Calu3 (cell line): ENCODE measurements at regions not wholly inside any gene's neighbourhood (a gene's known extent, or its start where the extent isn't known, plus 50 kb on each side); places are given as distances from the start of the nearest gene placed in this dataset.

ENCODE experiments used
- BruUV-seq: library from RNA; stranded (reverse); fragments of 400-500 nt; replicated peaks from 2 replicates; lab custom pipeline; 2021; lab: Mats Ljungman, UMichigan
- CTCF ChIA-PET: fragments of 300-600 bp; sonication (Branson Sonifier 250); formaldehyde crosslinking; loops from one replicate; lab custom pipeline; 2022; ENCODE audit warnings: antibody characterized with exemption; lab: Charles Lee
- DNase-seq: peaks from one replicate; pipeline ENCODE4 v3.0.0; 2022
- H3K27ac Mint-ChIP-seq: one replicate; pipeline ENCODE4 v1.8.0; 2022; ENCODE audit warnings: mixed read lengths; ENCODE audit not compliant: unreplicated experiment
- H3K27me3 Mint-ChIP-seq: one replicate; pipeline ENCODE4 v1.8.0; 2022; ENCODE audit warnings: mixed read lengths; ENCODE audit not compliant: unreplicated experiment
- H3K36me3 Mint-ChIP-seq: one replicate; pipeline ENCODE4 v1.8.0; 2022; ENCODE audit warnings: mild to moderate bottlenecking, moderate library complexity, mixed read lengths; ENCODE audit not compliant: insufficient read depth, unreplicated experiment
- H3K4me1 Mint-ChIP-seq: one replicate; pipeline ENCODE4 v1.8.0; 2022; ENCODE audit warnings: mild to moderate bottlenecking, low read depth, mixed read lengths; ENCODE audit not compliant: unreplicated experiment
- H3K4me3 Mint-ChIP-seq: one replicate; pipeline ENCODE4 v1.8.0; 2022; ENCODE audit warnings: mild to moderate bottlenecking, low read depth, moderate library complexity, mixed read lengths; ENCODE audit not compliant: unreplicated experiment
- H3K9me3 Mint-ChIP-seq: one replicate; pipeline ENCODE4 v1.8.0; 2022; ENCODE audit warnings: low read depth, mixed read lengths; ENCODE audit not compliant: unreplicated experiment
- intact Hi-C: fragments of 100-400 bp; cut with micrococcal nuclease; formaldehyde crosslinking; loops from one replicate; pipeline ENCODE4 v1.10.0; 2022; ENCODE audit not compliant: unreplicated experiment
- TF ChIP-seq, protein P1 (sequence below): fragments of 200-600 bp; IDR thresholded peaks from one replicate; pipeline ENCODE4 v1.8.0; 2022; ENCODE audit warnings: antibody characterized with exemption; ENCODE audit not compliant: unreplicated experiment

DNA sequence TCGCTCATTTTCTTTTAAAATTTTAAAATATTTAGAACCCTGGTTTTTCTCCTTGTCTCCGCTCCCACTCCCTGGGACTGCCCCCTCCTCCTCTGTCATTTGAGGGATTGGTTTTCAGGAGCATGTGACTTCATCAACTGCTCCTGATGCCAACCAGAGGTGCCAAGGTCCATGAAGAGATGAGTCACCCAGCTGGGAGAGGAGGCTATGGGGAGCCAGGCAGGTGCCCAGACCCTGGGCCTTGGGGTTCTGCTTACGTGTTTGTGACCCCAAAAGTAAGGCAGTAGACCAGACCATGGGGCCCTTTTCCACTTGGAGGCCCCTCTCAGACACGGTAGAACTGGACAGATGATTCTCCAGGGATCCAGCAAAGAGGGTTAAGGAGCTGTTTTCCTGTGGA lies 167.0 kb downstream of the FGF18 start:
- Mint-ChIP-seq H3K9me3 (no peaks in the 10 kb centered on the region), H3K36me3 (no peaks in the 10 kb centered on the region), H3K4me1 (no peaks in the 10 kb centered on the region), H3K27me3 (peaks cover 100% of the 10 kb centered on the region), H3K4me3 (no peak overlapping the region), H3K27ac (no peak overlapping the region)
- CTCF ChIA-PET: interaction anchor here (0.6 kb wide), 1 partner anchor 23 kb away, joined by 4 read pairs; no protein-coding TSS in a partner anchor
- DNase-seq: no peak
- TF ChIP-seq, protein P1, sequence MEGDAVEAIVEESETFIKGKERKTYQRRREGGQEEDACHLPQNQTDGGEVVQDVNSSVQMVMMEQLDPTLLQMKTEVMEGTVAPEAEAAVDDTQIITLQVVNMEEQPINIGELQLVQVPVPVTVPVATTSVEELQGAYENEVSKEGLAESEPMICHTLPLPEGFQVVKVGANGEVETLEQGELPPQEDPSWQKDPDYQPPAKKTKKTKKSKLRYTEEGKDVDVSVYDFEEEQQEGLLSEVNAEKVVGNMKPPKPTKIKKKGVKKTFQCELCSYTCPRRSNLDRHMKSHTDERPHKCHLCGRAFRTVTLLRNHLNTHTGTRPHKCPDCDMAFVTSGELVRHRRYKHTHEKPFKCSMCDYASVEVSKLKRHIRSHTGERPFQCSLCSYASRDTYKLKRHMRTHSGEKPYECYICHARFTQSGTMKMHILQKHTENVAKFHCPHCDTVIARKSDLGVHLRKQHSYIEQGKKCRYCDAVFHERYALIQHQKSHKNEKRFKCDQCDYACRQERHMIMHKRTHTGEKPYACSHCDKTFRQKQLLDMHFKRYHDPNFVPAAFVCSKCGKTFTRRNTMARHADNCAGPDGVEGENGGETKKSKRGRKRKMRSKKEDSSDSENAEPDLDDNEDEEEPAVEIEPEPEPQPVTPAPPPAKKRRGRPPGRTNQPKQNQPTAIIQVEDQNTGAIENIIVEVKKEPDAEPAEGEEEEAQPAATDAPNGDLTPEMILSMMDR: no peak
- no TSS peak for BruUV-seq
- intact Hi-C loops: no loop called here

DNA sequence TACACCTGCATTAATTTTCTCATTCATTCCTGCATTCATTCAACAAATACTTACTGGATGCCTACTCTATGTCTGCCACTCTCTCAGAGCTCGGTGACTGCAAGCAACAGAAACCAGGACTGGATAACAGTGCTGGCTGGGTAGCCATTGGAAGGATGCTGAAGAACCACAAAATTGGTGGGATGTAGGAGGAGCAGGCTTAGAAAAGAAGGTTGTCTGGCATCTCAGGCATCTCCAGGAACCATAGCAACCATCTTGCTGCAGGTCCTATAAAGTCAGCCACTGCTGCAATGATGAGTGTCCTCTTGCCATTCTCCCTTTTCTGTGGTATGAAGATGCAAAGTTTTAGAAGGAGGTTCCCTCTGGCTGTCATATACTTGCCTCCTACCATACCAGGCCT lies 168.6 kb downstream of the FGF18 start:
- TF ChIP-seq, protein P1: no peak
- CTCF ChIA-PET: no interaction called here
- no TSS peak for BruUV-seq
- H3K4me1 Mint-ChIP-seq: no peaks in the 10 kb centered on the region
- intact Hi-C loops: no loop called here
- no peaks in the 10 kb centered on the region for H3K36me3 Mint-ChIP-seq
- H3K27me3 Mint-ChIP-seq: peaks cover 86% of the 10 kb centered on the region
- DNase-seq: no peak
- H3K4me3 Mint-ChIP-seq: no peak overlapping the region
- no peak overlapping the region for H3K27ac Mint-ChIP-seq
- no peaks in the 10 kb centered on the region for H3K9me3 Mint-ChIP-seq

DNA sequence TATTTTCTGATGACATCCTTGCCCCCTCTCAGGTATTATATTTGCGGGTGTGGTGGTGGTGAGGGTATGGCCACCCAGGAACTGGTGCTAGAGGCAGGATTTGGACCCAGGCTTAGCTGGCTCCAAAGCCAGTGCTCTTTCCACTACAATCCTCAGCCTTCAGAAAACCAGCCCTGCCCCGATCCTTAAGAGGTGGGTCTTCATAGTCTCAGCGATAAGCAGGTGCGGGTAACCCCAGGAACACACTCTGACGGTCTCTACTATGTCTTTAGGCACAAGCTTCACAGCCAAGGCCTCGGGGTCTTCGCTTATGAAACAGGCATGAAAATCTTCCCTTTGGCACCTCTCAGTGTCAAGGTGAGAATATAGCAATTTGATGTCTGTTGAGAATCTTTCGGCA lies 169.3 kb downstream of the FGF18 start:
- BruUV-seq: no TSS peak

DNA sequence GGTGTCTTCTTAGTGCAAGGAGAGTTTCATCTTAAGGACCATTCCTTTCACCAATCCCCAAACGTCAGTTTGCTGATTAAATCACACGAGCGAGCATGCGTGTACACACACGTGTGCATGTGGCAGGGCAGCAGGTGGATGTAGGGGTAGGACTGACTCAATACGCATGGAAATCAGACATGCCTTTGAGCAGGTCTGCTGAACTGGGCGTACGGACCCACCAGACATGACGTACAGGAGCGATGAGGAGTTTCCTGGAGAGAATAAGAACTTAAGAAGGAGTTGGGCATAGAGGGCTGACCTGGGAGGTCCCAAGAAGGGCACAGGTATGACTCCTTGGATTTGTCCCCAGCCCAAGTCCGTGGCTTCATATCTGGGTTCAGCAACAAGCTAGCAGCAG lies 170.0 kb downstream of the FGF18 start:
- H3K27ac Mint-ChIP-seq: no peak overlapping the region
- intact Hi-C loops: no loop called here
- no peaks in the 10 kb centered on the region for H3K4me1 Mint-ChIP-seq
- no TSS peak for BruUV-seq
- no peak for DNase-seq
- peaks cover 72% of the 10 kb centered on the region for H3K27me3 Mint-ChIP-seq
- no peaks in the 10 kb centered on the region for H3K36me3 Mint-ChIP-seq
- TF ChIP-seq, protein P1: no peak
- no peak overlapping the region for H3K4me3 Mint-ChIP-seq
- CTCF ChIA-PET: no interaction called here
- H3K9me3 Mint-ChIP-seq: no peaks in the 10 kb centered on the region

More for the DNA sequence above, 169.3 kb downstream of the FGF18 start:
- Mint-ChIP-seq H3K36me3 (no peaks in the 10 kb centered on the region), H3K27me3 (peaks cover 79% of the 10 kb centered on the region), H3K4me3 (no peak overlapping the region), H3K4me1 (no peaks in the 10 kb centered on the region), H3K27ac (no peak overlapping the region), H3K9me3 (no peaks in the 10 kb centered on the region)
- no peak for DNase-seq
- CTCF ChIA-PET: no interaction called here
- TF ChIP-seq, protein P1: no peak
- intact Hi-C loops: no loop called here
